DMS153 treated with DMSO at 0.1 percent for 48 hours (cell line): ENCODE measurements at regions not wholly inside any gene's neighbourhood (a gene's known extent, or its start where the extent isn't known, plus 50 kb on each side); places are given as distances from the start of the nearest gene placed in this dataset.

Source experiments
- DNase-seq: peaks from one replicate; lab custom pipeline; 2025; ENCODE audit not compliant: unreplicated experiment; lab: John Stamatoyannopoulos, UW

GRCh38 chr6:134719911-134720310, 230.0 kb downstream of the ALDH8A1 start:
- DNase-seq: no peak

DNA sequence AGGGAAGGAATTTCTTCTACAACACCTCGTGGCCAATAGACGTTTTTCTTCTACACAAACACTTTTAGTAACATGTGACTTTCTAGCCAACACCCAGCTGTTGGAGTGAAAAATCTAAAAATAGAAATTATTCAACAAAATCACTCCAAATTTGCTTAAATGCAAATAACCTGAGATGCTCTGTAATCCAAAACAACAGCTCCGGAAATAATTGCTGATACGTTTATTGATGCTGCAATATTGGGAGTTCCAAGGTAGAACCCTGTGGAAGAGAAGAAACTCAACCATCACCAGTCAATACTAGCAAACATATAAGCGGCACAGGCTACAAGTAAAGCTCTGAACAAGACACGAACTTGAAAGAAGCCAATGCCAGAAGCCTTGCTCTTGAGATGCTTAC, 230.6 kb downstream of the ALDH8A1 start:
- DNase-seq: no peak

DNA sequence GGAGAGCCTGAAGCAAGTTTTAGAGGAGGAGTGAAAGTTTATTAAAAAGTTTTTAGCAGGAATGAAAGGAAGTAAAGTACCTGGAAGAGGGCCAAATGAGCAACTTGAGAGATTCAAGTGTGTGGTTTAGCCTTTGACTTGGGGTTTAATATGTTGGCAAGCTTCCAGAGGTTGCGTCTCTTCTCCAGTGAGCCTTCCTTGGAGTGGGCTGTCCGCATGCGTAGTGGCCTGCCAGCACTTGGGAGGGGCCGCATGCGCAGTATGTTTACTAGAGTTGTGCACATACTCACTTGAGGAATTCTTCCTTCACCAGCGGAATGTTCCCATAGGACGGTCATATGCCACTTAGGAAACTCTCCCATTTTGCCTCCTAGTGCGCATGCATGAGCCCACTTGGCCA, 235.2 kb downstream of the ALDH8A1 start:
- DNase-seq: no peak

DNA sequence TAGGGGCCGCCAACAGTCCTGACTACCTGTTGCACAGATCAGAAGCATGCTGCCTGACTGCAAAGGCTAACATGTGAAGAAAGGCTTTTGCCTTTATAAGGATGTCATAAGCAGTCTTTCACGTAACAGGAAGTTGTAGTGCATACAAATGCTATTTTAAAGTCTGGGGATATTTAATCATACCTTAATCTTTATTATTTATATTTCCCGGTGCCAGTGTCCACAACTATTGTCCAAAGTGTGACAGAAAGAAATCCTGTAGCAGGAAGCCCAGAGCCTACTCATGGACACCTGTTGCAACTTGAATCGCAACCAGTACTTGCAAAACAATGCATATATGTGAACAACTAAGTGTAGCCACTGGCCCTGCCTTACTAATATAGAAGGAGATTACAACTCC, 235.8 kb downstream of the ALDH8A1 start:
- no peak for DNase-seq

GRCh38 chr6:134712311-134712710, 237.6 kb downstream of the ALDH8A1 start:
- no peak for DNase-seq

DNA sequence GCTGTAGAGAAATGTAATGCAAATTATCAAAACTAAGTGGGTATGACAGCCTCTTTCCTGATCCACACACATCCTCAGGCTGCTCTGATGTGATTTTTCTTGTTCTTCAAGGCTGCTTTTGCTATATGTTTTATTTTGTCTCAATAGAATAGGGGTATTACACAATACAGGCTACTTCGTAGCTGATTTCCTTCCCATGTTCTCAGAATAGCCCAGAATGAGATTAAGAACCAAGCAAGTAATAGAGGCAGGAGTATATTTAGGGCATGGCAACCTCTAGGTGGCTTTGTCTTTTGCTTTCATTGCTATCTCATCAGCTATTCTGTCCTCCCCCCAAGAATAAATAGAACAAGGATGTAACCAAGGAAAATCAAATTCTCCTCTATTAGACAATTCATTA, 241.8 kb downstream of the ALDH8A1 start:
- no peak for DNase-seq

DNA sequence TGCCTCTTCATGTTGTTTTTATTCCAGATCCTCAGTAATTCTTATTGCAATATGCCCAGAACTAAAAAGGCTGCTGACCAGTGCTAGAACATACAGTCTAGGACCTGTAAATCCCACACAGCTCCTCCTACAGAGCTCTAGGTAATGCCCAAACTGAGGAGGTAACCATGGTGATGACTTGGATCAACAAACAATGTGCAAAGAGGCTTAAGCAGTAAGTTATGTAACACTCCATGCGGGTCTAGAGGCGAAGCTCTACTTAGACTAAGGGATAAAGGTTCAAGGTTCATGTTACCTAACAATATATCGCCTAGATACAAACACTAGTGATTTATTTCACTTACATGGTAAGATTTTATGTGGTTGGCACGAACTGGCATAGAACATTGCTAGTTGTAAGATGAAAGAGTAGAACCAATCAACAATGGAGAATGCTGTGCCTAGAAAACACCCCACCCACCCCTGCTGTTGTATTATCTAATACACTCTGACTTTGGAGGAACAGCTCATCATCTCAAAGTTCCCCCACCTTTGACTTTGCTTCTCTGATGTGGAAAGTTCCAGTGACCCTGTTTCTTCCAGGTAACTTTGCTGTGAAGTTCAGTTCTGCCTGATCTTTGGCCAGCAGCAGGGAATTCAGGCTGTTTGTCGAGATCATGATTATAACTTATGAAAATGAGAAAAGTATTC, 242.4 kb downstream of the ALDH8A1 start:
- DNase-seq: peak; percentile 44

GRCh38 chr6:134706806-134707205, 243.1 kb downstream of the ALDH8A1 start:
- DNase-seq: no peak

DNA sequence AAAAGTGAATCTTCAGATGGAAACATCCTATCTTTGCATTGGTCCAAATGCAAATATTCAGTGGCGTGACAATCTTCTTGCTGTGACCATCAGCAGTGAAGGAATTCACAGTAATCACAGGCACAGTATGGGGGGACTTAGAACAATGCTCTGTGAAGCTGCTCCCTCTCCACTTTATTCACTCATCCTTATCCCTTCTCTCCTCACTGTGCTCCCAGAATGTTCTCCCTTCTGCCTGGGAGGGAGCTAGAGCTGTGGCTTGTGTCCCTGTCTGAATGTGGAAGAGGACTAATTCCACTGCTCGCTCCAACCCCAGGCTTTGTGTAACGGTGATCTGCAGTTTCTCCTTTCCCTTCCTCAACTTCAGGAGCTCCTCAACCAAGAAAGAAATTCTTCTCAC, 243.7 kb downstream of the ALDH8A1 start:
- DNase-seq: no peak

GRCh38 chr6:134703206-134703605, 246.7 kb downstream of the ALDH8A1 start:
- DNase-seq: no peak

DNA sequence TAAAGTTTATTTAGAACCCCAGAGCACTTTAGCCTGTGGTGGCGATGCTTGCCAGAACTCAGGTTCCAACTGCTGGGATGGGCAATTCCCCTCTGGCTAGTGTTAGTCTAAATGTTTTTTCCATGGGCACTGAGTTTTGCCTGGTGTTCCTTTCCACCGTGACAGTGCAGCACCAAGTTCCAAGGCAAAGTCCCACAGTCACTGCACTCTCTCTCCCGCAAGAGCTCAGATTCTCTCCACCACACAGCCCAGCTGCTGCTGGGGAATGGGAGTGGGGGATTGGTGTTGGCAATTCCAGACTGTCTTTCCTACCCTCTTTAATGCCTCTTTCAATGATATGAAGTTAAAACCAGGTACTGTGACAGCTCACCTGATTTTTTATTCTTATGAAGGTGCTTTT, 247.6 kb downstream of the ALDH8A1 start:
- DNase-seq: no peak

- no peak for DNase-seq
These were observed 248.6 kb downstream of the ALDH8A1 start for GRCh38 chr6:134701301-134701700.

DNA sequence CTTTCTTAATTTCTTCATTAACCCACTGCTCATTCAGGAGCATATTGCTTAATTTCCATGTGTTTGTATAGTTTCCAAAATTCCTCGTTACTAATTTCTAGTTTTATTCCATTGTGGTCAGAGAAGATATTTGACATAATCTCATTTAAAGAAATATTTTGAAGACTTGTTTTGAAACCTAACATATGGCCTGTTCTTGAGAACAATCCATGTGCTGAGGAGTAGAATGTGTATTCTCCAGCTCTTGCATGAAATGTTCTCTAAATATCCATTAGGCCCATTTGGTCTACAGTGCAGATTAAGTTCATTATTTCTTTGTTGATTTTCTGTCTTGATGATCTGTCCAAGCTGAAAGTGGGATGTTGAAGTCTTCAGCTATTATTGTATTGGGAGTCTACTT, 251.7 kb downstream of the ALDH8A1 start:
- DNase-seq: no peak

DNA sequence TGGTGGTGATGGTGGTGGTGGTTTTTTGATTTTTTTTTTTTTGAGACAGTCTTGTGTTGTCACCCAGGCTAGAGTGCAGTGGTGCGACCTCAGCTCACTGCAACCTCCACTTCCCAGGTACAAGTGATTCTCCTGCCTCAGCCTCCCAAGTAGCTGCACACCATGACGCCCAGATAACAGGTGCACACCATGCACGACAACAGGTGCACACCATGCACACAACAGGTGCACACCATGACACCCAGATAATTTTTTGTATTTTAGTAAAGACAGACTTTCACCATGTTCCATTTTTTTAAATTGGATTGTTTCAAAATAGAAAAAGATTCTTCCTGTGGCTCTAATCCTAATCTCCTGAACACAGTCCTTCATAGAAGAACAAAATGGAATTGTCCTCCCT, 257.9 kb downstream of the ALDH8A1 start:
- DNase-seq: no peak

- DNase-seq: no peak
These were observed 258.7 kb downstream of the ALDH8A1 start for GRCh38 chr6:134691180-134691579.

GRCh38 chr6:134690048-134690447, 259.9 kb downstream of the ALDH8A1 start:
- no peak for DNase-seq

- DNase-seq: no peak
These were observed 260.3 kb downstream of the ALDH8A1 start for GRCh38 chr6:134689641-134690040.

DNA sequence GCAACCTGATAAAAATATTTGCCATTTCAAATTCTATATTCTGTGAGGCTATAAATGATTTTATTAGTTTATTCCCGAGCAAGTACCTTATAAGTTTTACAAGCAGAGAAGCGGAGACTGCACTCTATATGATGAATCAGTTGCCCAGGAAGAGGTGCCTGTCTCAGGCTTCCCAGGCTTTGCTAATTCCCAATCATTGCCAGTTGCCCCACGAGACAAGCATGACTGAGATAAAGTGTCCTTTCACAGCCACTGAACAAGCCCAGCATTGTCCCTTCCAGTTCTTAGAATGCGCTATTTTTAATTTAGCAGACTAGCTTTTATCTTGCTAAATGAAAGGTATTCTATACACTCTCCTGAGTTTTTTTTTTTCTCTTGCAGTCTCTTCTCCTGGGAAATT, 260.7 kb downstream of the ALDH8A1 start:
- DNase-seq: no peak

DNA sequence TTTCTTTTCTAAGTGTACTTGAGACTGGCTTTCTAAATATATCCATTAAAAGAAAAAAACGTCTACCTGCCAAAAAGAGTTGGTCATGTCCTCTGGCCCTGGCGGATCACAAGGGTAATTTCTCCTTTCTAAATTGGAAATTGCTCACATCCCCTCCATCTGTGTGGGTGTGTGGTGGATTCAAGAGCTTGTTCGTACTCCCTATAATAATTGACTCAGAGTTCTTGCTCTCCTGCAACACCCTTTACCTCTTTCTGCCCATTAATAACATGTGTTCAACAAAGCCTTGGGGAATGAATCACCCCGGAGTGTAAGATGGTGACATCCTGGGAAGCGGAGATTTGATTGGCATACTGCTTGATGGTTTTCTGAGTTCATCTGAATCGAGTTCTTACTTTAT, 263.8 kb downstream of the ALDH8A1 start:
- DNase-seq: no peak

DNA sequence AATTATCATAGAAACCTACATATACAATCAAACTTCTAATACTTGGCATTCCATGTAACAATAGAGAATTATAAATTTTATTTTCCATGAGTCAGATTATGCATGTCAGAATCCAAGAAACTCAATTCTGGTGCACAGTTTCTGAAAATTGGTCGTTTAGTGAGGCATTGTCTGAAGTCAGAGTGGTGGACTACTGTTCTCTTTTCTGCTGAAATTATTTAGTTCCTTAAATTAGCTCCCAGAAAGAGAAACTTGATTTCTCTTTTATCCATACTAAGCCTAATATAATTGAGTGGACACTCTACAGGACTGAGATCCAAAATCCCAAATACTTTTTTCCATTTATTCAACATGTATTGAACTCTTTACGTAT, 265.5 kb downstream of the ALDH8A1 start:
- DNase-seq: no peak

DNA sequence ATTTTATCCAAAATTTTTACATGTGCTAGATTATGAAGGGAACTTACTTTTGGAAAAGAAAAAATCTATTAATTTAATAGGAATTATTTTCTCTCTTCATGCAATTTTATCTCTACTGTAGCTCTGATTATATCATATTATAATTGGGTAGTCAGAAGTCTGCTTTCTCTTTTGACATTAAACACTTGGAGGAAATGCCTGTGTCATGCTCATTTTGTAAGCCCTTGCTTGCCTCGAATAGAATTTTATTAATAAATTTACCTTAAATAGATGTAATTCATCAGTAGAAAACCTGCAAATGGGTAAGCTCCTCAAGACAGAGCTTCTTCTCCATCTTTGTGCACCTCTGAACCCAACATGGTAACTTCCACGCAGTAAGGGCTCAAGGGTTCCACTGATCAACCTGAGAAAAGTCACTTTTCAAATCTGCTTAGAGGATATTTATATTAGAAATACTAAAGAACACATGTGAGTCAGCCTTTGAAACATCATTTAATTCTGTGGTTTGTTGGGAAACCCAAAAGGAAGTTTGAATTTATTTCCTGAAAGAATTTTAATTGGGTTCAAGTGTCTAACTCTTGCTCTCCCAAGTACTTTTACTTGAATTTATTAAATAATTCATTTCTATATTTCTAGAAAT, 266.0 kb downstream of the ALDH8A1 start:
- no peak for DNase-seq

GRCh38 chr6:134680433-134680832, 269.5 kb downstream of the ALDH8A1 start:
- no peak for DNase-seq

DNA sequence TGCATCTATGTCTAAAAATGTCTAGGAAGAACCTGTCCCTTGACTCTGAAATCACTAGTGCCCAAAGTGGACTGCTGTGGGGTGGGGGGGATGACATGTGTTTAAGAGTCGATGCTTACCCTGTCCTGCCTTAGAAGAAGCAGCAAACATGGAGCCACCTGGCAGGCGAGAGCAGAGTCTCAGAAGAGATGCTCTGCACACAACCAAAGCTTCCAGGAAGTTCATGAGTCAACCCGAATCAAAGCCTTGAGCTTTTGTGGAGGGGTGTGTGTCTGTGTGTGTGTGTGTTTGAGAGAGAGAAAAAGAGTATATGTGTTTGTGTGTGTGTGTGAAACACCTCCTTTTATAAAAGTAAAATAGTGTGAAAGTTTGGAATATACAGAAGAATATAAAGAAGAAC, 269.9 kb downstream of the ALDH8A1 start:
- no peak for DNase-seq
